GM12891 (cell line): ENCODE measurements at regions not wholly inside any gene's neighbourhood (a gene's known extent, or its start where the extent isn't known, plus 50 kb on each side); places are given as distances from the start of the nearest gene placed in this dataset.

Experiments used
- DNase-seq: peaks from one replicate; pipeline ENCODE4 v3.0.0; 2011; ENCODE audit warnings: low spot score; ENCODE audit not compliant: insufficient read length
- FAIRE-seq: peaks from 2 replicates; lab custom pipeline; 2011; peaks lifted over from hg19 to GRCh38; lab: Jason Lieb, UNC
- PAX5 ChIP-seq: IDR thresholded peaks from 2 replicates; pipeline ENCODE4 v1.6.1; 2011; ENCODE audit warnings: low read length, moderate library complexity, mild to moderate bottlenecking; ENCODE audit not compliant: insufficient read depth, severe bottlenecking
- POLR2A ChIP-seq: IDR thresholded peaks from 2 replicates; pipeline ENCODE4 v1.6.1; 2011; ENCODE audit warnings: low read depth, low read length, control low read depth
- POLR2AphosphoS5 ChIP-seq: IDR thresholded peaks from 2 replicates; pipeline ENCODE4 v1.6.1; 2011; ENCODE audit warnings: low read depth, low read length, control low read depth
- POU2F2 ChIP-seq: IDR thresholded peaks from 2 replicates; pipeline ENCODE4 v1.6.1; 2011; ENCODE audit warnings: low read depth, mild to moderate bottlenecking, control low read depth, low read length, moderate library complexity
- SPI1 ChIP-seq: IDR thresholded peaks from 2 replicates; pipeline ENCODE4 v1.6.1; 2011; ENCODE audit warnings: low read depth, low read length, control low read depth
- TAF1 ChIP-seq: IDR thresholded peaks from 2 replicates; pipeline ENCODE4 v1.6.1; 2011; ENCODE audit warnings: low read depth, low read length, control low read depth

- no peak for FAIRE-seq
- no peak for DNase-seq
- TF ChIP-seq TAF1 (no peak), POLR2A (no peak), PAX5 (no peak)
These were observed 351.6 kb upstream of the ZMIZ1 start for GRCh38 chr10:78717200-78717599.

- TF ChIP-seq POLR2A: no peak
- TF ChIP-seq TAF1: no peak
- TF ChIP-seq SPI1: no peak
- no peak for TF ChIP-seq PAX5
- no peak for TF ChIP-seq POU2F2
- no peak for TF ChIP-seq POLR2AphosphoS5
- no peak for DNase-seq
- FAIRE-seq: no peak
These were observed 350.7 kb upstream of the ZMIZ1 start for GRCh38 chr10:78718032-78718572.

GRCh38 chr10:78719276-78719675 is 349.5 kb upstream of the ZMIZ1 start:
- FAIRE-seq (no peak), DNase-seq (no peak)
- TF ChIP-seq POU2F2 (no peak), POLR2AphosphoS5 (no peak), SPI1 (no peak), TAF1 (no peak), POLR2A (no peak), PAX5 (no peak)

- DNase-seq: no peak
- no peak for TF ChIP-seq POU2F2
- no peak for TF ChIP-seq TAF1
- no peak for TF ChIP-seq POLR2AphosphoS5
- TF ChIP-seq POLR2A: no peak
- no peak for TF ChIP-seq PAX5
- no peak for TF ChIP-seq SPI1
- no peak for FAIRE-seq
These were observed 348.7 kb upstream of the ZMIZ1 start for GRCh38 chr10:78720091-78720490.

GRCh38 chr10:78721231-78721630 is 347.5 kb upstream of the ZMIZ1 start:
- FAIRE-seq: no peak
- no peak for DNase-seq
- no peak for TF ChIP-seq POU2F2
- no peak for TF ChIP-seq PAX5
- TF ChIP-seq POLR2A: no peak
- no peak for TF ChIP-seq POLR2AphosphoS5

GRCh38 chr10:78724846-78725245 is 343.9 kb upstream of the ZMIZ1 start:
- FAIRE-seq: no peak
- DNase-seq: no peak
- TF ChIP-seq TAF1: no peak
- no peak for TF ChIP-seq PAX5
- no peak for TF ChIP-seq SPI1
- TF ChIP-seq POLR2A: no peak
- TF ChIP-seq POU2F2: no peak
- TF ChIP-seq POLR2AphosphoS5: no peak

GRCh38 chr10:78726171-78726570 is 342.6 kb upstream of the ZMIZ1 start:
- no peak for TF ChIP-seq SPI1
- TF ChIP-seq POU2F2: no peak
- no peak for TF ChIP-seq POLR2A
- no peak for TF ChIP-seq PAX5
- no peak for TF ChIP-seq POLR2AphosphoS5
- TF ChIP-seq TAF1: no peak
- no peak for DNase-seq
- FAIRE-seq: no peak

GRCh38 chr10:78727251-78727650 is 341.5 kb upstream of the ZMIZ1 start:
- no peak for TF ChIP-seq TAF1
- TF ChIP-seq POLR2A: no peak
- TF ChIP-seq POLR2AphosphoS5: no peak
- TF ChIP-seq POU2F2: no peak
- TF ChIP-seq SPI1: no peak
- TF ChIP-seq PAX5: no peak
- FAIRE-seq: no peak

GRCh38 chr10:78727728-78728127 is 341.0 kb upstream of the ZMIZ1 start:
- TF ChIP-seq TAF1 (no peak), SPI1 (no peak), PAX5 (no peak), POLR2AphosphoS5 (no peak), POLR2A (no peak), POU2F2 (no peak)
- no peak for FAIRE-seq
- no peak for DNase-seq

More at GRCh38 chr10:78727251-78727650, 341.5 kb upstream of the ZMIZ1 start:
- no peak for DNase-seq

- FAIRE-seq (no peak), DNase-seq (no peak)
- no peak for TF ChIP-seq POLR2A
- no peak for TF ChIP-seq POLR2AphosphoS5
- TF ChIP-seq TAF1: no peak
- TF ChIP-seq PAX5: no peak
- TF ChIP-seq SPI1: no peak
- no peak for TF ChIP-seq POU2F2
These were observed 340.6 kb upstream of the ZMIZ1 start for GRCh38 chr10:78728176-78728575.

GRCh38 chr10:78729366-78729765 is 339.4 kb upstream of the ZMIZ1 start:
- TF ChIP-seq POU2F2: no peak
- no peak for TF ChIP-seq PAX5
- no peak for TF ChIP-seq TAF1
- no peak for TF ChIP-seq POLR2A
- TF ChIP-seq SPI1: no peak
- TF ChIP-seq POLR2AphosphoS5: no peak
- FAIRE-seq (no peak), DNase-seq (no peak)
